H1 (cell line): ENCODE measurements at regions not wholly inside any gene's neighbourhood (a gene's known extent, or its start where the extent isn't known, plus 50 kb on each side); places are given as distances from the start of the nearest gene placed in this dataset.

ENCODE experiments used
- CTCF ChIA-PET: fragments of 300-600 bp; sonication (Branson Sonifier 250); formaldehyde crosslinking; loops from one replicate; lab custom pipeline; 2021; ENCODE audit not compliant: partially characterized antibody; lab: Charles Lee
- POLR2A ChIA-PET: fragments of 300-600 bp; sonication (Branson Sonifier 250); formaldehyde crosslinking; loops from one replicate; lab custom pipeline; 2021; ENCODE audit warnings: inconsistent platforms; ENCODE audit not compliant: partially characterized antibody; lab: Charles Lee
- DNase-seq, 2 experiments: peaks; one replicate each; pipeline versions ENCODE4 v3.0.0 to v3.0.0-alpha.2; 2010 to 2022; ENCODE audit warnings: low spot score in 2 of 2, low read depth in 1 of 2, mixed read lengths in 1 of 2
- FAIRE-seq: peaks from 2 replicates; lab custom pipeline; 2011; peaks lifted over from hg19 to GRCh38; lab: Jason Lieb, UNC
- H2AFZ ChIP-seq: 2 replicates; pipeline ENCODE4 v1.8.1; 2012; ENCODE audit warnings: low read length, inconsistent platforms
- H2AK5ac ChIP-seq: 2 replicates; pipeline ENCODE4 v1.6.1; 2013; ENCODE audit warnings: low read depth, low read length
- H2BK120ac ChIP-seq: replicated peaks from 2 replicates; pipeline ENCODE3; 2013; ENCODE audit warnings: low read depth, low read length, inconsistent platforms
- H2BK12ac ChIP-seq: 2 replicates; pipeline ENCODE4 v1.6.1; 2013; ENCODE audit warnings: low read depth, low read length
- H2BK15ac ChIP-seq: 2 replicates; pipeline ENCODE4 v1.6.1; 2013; ENCODE audit warnings: low read length
- H2BK20ac ChIP-seq: 2 replicates; pipeline ENCODE4 v1.6.1; 2013; ENCODE audit warnings: low read length
- H2BK5ac ChIP-seq: 2 replicates; pipeline ENCODE4 v1.6.1; 2013; ENCODE audit warnings: low read depth, low read length
- H3K14ac ChIP-seq: 2 replicates; pipeline ENCODE4 v1.6.1; 2013; ENCODE audit warnings: inconsistent platforms; ENCODE audit not compliant: insufficient read length
- H3K18ac ChIP-seq: 2 replicates; pipeline ENCODE4 v1.6.1; 2013; ENCODE audit warnings: low read length; ENCODE audit errors: extremely low read depth
- H3K23ac ChIP-seq: 2 replicates; pipeline ENCODE4 v1.6.1; 2013; ENCODE audit warnings: inconsistent platforms; ENCODE audit not compliant: insufficient read length
- H3K23me2 ChIP-seq: 2 replicates; pipeline ENCODE4 v1.6.1; 2013; ENCODE audit warnings: low read depth, low read length
- H3K27ac ChIP-seq: 2 replicates; pipeline ENCODE4 v1.6.1; 2011; ENCODE audit warnings: low read depth, low read length, inconsistent platforms
- H3K27me3 ChIP-seq, 4 experiments: replicated peaks in 1 of 4; 1 replicate in 1 of 4; 2 replicates in 3 of 4; pipeline versions ENCODE4 v1.6.1 to v1.8.1; 2011 to 2013; ENCODE audit warnings: low read length in 3 of 4, mild to moderate bottlenecking in 3 of 4, inconsistent platforms in 2 of 4, mixed read lengths in 2 of 4, moderate library complexity in 1 of 4; ENCODE audit not compliant: control insufficient read depth in 3 of 4, insufficient read depth in 3 of 4; ENCODE audit errors: extremely low read depth in 1 of 4
- H3K36me3 ChIP-seq, 4 experiments: 2 replicates each; pipeline versions ENCODE4 v1.6.1 to v1.8.1; 2011 to 2013; ENCODE audit warnings: mild to moderate bottlenecking in 4 of 4, low read length in 3 of 4, moderate library complexity in 2 of 4, control low read depth in 1 of 4, inconsistent platforms in 1 of 4; ENCODE audit not compliant: insufficient read depth in 4 of 4, control insufficient read depth in 2 of 4
- H3K4ac ChIP-seq: replicated peaks from 2 replicates; pipeline ENCODE3; 2013; ENCODE audit warnings: low read length, low read depth, mixed read lengths, inconsistent platforms; ENCODE audit not compliant: insufficient read length
- H3K4me1 ChIP-seq, 4 experiments: replicated peaks in 1 of 4; 1 replicate in 1 of 4; 2 replicates in 3 of 4; pipeline versions ENCODE4 v1.6.1 to v1.8.1; 2011 to 2013; ENCODE audit warnings: low read length in 3 of 4, inconsistent platforms in 2 of 4, mixed read lengths in 1 of 4; ENCODE audit not compliant: insufficient read depth in 4 of 4, control insufficient read depth in 3 of 4
- H3K4me2 ChIP-seq, 2 experiments: 2 replicates each; pipeline versions ENCODE4 v1.6.1 to v1.8.1; 2011 to 2013; ENCODE audit warnings: low read depth in 2 of 2, low read length in 2 of 2, control low read depth in 1 of 2, inconsistent platforms in 1 of 2, mild to moderate bottlenecking in 1 of 2; ENCODE audit not compliant: insufficient read depth in 1 of 2
- H3K4me3 ChIP-seq, 4 experiments: fragments of 200-600, 300-600 bp in 1 of 4; sonication (generic), shearing (Covaris generic), sonication (Bioruptor Twin) in 1 of 4; 2 replicates each; pipeline versions ENCODE4 v1.5.1 to v1.8.1; 2011 to 2016; ENCODE audit warnings: low read length in 4 of 4, low read depth in 3 of 4, control low read depth in 2 of 4, inconsistent platforms in 2 of 4, mild to moderate bottlenecking in 2 of 4, mixed read lengths in 1 of 4, moderate library complexity in 1 of 4; ENCODE audit not compliant: insufficient read depth in 2 of 4; ENCODE audit errors: extremely low read depth in 1 of 4
- H3K56ac ChIP-seq: replicated peaks from 2 replicates; pipeline ENCODE3; 2013; ENCODE audit warnings: low read depth, mild to moderate bottlenecking, mixed read lengths, low read length, inconsistent platforms; ENCODE audit not compliant: insufficient read length
- H3K79me1 ChIP-seq: 2 replicates; pipeline ENCODE4 v1.6.1; 2013; ENCODE audit warnings: low read depth, low read length, control low read depth
- H3K79me2 ChIP-seq, 2 experiments: 2 replicates each; pipeline versions ENCODE4 v1.6.1 to v1.8.1; 2012 to 2013; ENCODE audit warnings: low read length in 2 of 2, mild to moderate bottlenecking in 2 of 2, inconsistent platforms in 1 of 2; ENCODE audit not compliant: insufficient read depth in 2 of 2, control insufficient read depth in 1 of 2
- H3K9ac ChIP-seq, 4 experiments: replicated peaks in 1 of 4; 1 replicate in 1 of 4; 2 replicates in 3 of 4; pipeline versions ENCODE4 v1.6.1 to v1.8.1; 2011 to 2013; ENCODE audit warnings: low read depth in 3 of 4, low read length in 3 of 4, control low read depth in 2 of 4, mild to moderate bottlenecking in 2 of 4, moderate library complexity in 2 of 4, inconsistent platforms in 1 of 4; ENCODE audit errors: extremely low read depth in 1 of 4
- H3K9me3 ChIP-seq, 2 experiments: 2 replicates each; pipeline versions ENCODE4 v1.6.1 to v1.8.1; 2012 to 2013; ENCODE audit warnings: mild to moderate bottlenecking in 2 of 2, moderate library complexity in 2 of 2, control low read depth in 1 of 2, inconsistent platforms in 1 of 2, low read depth in 1 of 2, low read length in 1 of 2, mixed read lengths in 1 of 2; ENCODE audit not compliant: insufficient read depth in 2 of 2
- H4K20me1 ChIP-seq, 2 experiments: replicated peaks in 1 of 2; 2 replicates each; pipeline versions ENCODE3 to v1.8.1; 2011 to 2013; ENCODE audit warnings: inconsistent platforms in 2 of 2, low read length in 2 of 2, mild to moderate bottlenecking in 1 of 2; ENCODE audit not compliant: insufficient read depth in 2 of 2, control insufficient read depth in 1 of 2
- H4K5ac ChIP-seq: 2 replicates; pipeline ENCODE4 v1.6.1; 2013; ENCODE audit warnings: low read length, low read depth, mixed read lengths, inconsistent platforms; ENCODE audit not compliant: insufficient read length
- H4K8ac ChIP-seq: 2 replicates; pipeline ENCODE4 v1.8.0; 2013; ENCODE audit warnings: mild to moderate bottlenecking, moderate library complexity, low read length, inconsistent platforms; ENCODE audit not compliant: insufficient read depth; ENCODE audit errors: extremely low read depth
- H4K91ac ChIP-seq: replicated peaks from 2 replicates; pipeline ENCODE3; 2013; ENCODE audit warnings: low read length, mixed read lengths, inconsistent platforms; ENCODE audit not compliant: insufficient read length
- ASH2L ChIP-seq: fragments of 200-600, 300-600 bp; sonication (generic); IDR thresholded peaks from one replicate; pipeline ENCODE4 v1.7.1; 2017; ENCODE audit warnings: low read length
- CHD1 ChIP-seq: IDR thresholded peaks from 2 replicates; pipeline ENCODE4 v1.6.1; 2012; ENCODE audit warnings: low read depth, low read length, improper control_type of control experiment
- EP300 ChIP-seq, 2 experiments: IDR thresholded peaks; 1 replicate in 1 of 2; 2 replicates in 1 of 2; pipeline ENCODE4 v1.6.1; 2011 to 2012; ENCODE audit warnings: low read depth in 2 of 2, low read length in 2 of 2, mild to moderate bottlenecking in 2 of 2, borderline replicate concordance in 1 of 2, inconsistent platforms in 1 of 2, moderate library complexity in 1 of 2
- KDM1A ChIP-seq: fragments of 200-600, 300-600 bp; sonication (generic); IDR thresholded peaks from 2 replicates; pipeline ENCODE4 v1.7.1; 2016; ENCODE audit warnings: mild to moderate bottlenecking, low read length, borderline replicate concordance
- KDM5A ChIP-seq: fragments of 200-600 bp; IDR thresholded peaks from 2 replicates; pipeline ENCODE4 v1.7.1; 2012; ENCODE audit warnings: mild to moderate bottlenecking, low read length, inconsistent platforms, mixed read lengths
- RBBP5 ChIP-seq: IDR thresholded peaks from 2 replicates; pipeline ENCODE4 v1.7.1; 2012; ENCODE audit warnings: low read depth, mild to moderate bottlenecking, inconsistent platforms, low read length, moderate library complexity, borderline replicate concordance
- RFX5 ChIP-seq: IDR thresholded peaks from 2 replicates; pipeline ENCODE4 v1.6.1; 2011; ENCODE audit warnings: low read depth, low read length, improper control_type of control experiment, borderline replicate concordance
- SAP30 ChIP-seq: fragments of 300-600 bp; sonication (generic); IDR thresholded peaks from 2 replicates; pipeline ENCODE4 v1.7.1; 2012; ENCODE audit warnings: low read length, moderate library complexity, mild to moderate bottlenecking, inconsistent platforms; ENCODE audit not compliant: insufficient read depth, insufficient replicate concordance
- SIN3A ChIP-seq, 2 experiments: IDR thresholded peaks in 1 of 2; conservative IDR thresholded peaks in 1 of 2; 2 replicates each; pipeline ENCODE4 v1.6.1; 2011 to 2012; ENCODE audit warnings: low read length in 2 of 2, improper control_type of control experiment in 1 of 2, low read depth in 1 of 2, mild to moderate bottlenecking in 1 of 2
- SIX5 ChIP-seq: IDR thresholded peaks from 2 replicates; pipeline ENCODE4 v1.6.1; 2011; ENCODE audit warnings: mild to moderate bottlenecking, low read depth, low read length
- SP1 ChIP-seq: IDR thresholded peaks from 2 replicates; pipeline ENCODE4 v1.6.1; 2011; ENCODE audit warnings: low read depth, low read length
- SP2 ChIP-seq: IDR thresholded peaks from 2 replicates; pipeline ENCODE4 v1.6.1; 2012; ENCODE audit warnings: mild to moderate bottlenecking, low read length, inconsistent platforms
- SRF ChIP-seq: IDR thresholded peaks from 2 replicates; pipeline ENCODE4 v1.6.1; 2011; ENCODE audit warnings: mild to moderate bottlenecking, low read depth, low read length, moderate library complexity
- WGBS, 2 experiments: shearing (Covaris generic) in 1 of 2; methylation state at CpG; one replicate each; pipeline versions ENCODE4 v1.1.6 to v1.1.7; 2013 to 2015; ENCODE audit warnings: low lambda C conversion rate in 2 of 2, mixed read lengths in 2 of 2, inconsistent platforms in 1 of 2, low coverage in 1 of 2, missing lambda C conversion rate in 1 of 2; ENCODE audit not compliant: insufficient replicate concordance in 2 of 2, insufficient coverage in 1 of 2, insufficient read length in 1 of 2; ENCODE audit errors: extremely low coverage in 1 of 2, missing lambda C conversion rate in 1 of 2; 5-methylcytosine and 5-hydroxymethylcytosine counted together
- TF ChIP-seq, protein P1 (sequence below): IDR thresholded peaks from 2 replicates; pipeline ENCODE4 v1.6.1; 2012; ENCODE audit warnings: inconsistent platforms
- TF ChIP-seq, protein P2 (sequence below): IDR thresholded peaks from 2 replicates; pipeline ENCODE4 v1.6.1; 2011; ENCODE audit warnings: low read depth, mild to moderate bottlenecking, low read length; ENCODE audit not compliant: insufficient read depth

DNA sequence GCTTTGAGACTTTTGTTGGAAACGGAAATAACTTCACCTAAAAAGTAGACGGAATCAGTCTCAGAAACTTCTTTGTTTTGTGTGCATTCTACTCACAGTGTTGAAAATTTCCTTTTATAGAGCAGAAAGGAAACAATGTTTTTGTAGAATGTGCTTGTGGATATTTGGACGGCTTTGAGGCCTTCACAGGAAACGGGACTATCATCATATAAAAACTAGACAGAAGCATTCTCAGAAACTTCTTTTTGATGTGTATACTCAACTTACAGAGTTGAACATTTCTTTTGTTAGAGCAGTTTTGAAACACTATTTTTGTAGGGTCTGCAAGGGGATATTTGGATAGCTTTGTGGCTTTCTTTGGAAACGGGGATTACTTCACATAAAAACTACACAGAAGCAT, 627.5 kb upstream of the ZNF337 start:
- Histone ChIP-seq H2BK12ac (no peak overlapping the region), H3K4me1 (no peaks in the 10 kb centered on the region), H4K20me1 (no peaks in the 10 kb centered on the region), H2BK5ac (no peak overlapping the region), H3K18ac (no peak overlapping the region), H3K4me2 (no peak overlapping the region), H3K56ac (no peak overlapping the region), H3K27me3 (no peaks in the 10 kb centered on the region), H3K27ac (no peak overlapping the region), H4K91ac (no peak overlapping the region), H2BK20ac (no peak overlapping the region), H3K23ac (no peak overlapping the region), H3K4me3 (no peak overlapping the region), H2BK15ac (no peak overlapping the region), H2BK120ac (no peak overlapping the region), H4K5ac (no peak overlapping the region), H3K79me1 (no peaks in the 10 kb centered on the region), H3K23me2 (no peaks in the 10 kb centered on the region), H2AK5ac (no peak overlapping the region), H3K79me2 (no peaks in the 10 kb centered on the region), H3K9ac (no peak overlapping the region), H3K14ac (no peak overlapping the region), H2AFZ (no peak overlapping the region), H3K9me3 (no peaks in the 10 kb centered on the region), H3K4ac (no peak overlapping the region), H4K8ac (no peak overlapping the region), H3K36me3 (no peaks in the 10 kb centered on the region)
- 90% methylated on average over 5 of the region's 5 CpGs; no CpG with 5 or more reads in 1 of the 2 experiments for WGBS, 2 experiments
- ChIA-PET POLR2A (no interaction called here), CTCF (no interaction called here)
- DNase-seq (no peak), FAIRE-seq (no peak)
- TF ChIP-seq EP300 (IDR thresholded peaks at IDR 0.05; ENCODE audit: borderline replicate concordance in 1 of 2, low read depth in 2 of 2, low read length in 2 of 2) (no peak), RBBP5 (no peak), ASH2L (no peak), SP2 (no peak), KDM5A (no peak), SIX5 (no peak), RFX5 (no peak), SIN3A (conservative IDR thresholded peaks at IDR 0.05 in 1 of 2, IDR thresholded peaks at IDR 0.05 in 1 of 2; ENCODE audit: low read depth in 1 of 2, low read length in 2 of 2) (no peak), KDM1A (no peak), SP1 (no peak), CHD1 (no peak), SAP30 (no peak), SRF (no peak)
- TF ChIP-seq, protein P1, sequence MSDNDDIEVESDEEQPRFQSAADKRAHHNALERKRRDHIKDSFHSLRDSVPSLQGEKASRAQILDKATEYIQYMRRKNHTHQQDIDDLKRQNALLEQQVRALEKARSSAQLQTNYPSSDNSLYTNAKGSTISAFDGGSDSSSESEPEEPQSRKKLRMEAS, result no peak
- TF ChIP-seq, protein P2, sequence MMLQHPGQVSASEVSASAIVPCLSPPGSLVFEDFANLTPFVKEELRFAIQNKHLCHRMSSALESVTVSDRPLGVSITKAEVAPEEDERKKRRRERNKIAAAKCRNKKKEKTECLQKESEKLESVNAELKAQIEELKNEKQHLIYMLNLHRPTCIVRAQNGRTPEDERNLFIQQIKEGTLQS, result no peak
